Choroid plexus epithelial cell (primary cell): ENCODE measurements at regions not wholly inside any gene's neighbourhood (a gene's known extent, or its start where the extent isn't known, plus 50 kb on each side); places are given as distances from the start of the nearest gene placed in this dataset.
A peak's percentile ranks its signal among the peaks of the same experiment; 100 is the strongest.

Source experiments
- DNase-seq: peaks from one replicate; pipeline ENCODE4 v3.0.0-alpha.2; 2010; ENCODE audit warnings: low read depth
- H3K4me3 ChIP-seq: 2 replicates; pipeline ENCODE4 v1.5.1; 2011; ENCODE audit warnings: low read depth, mild to moderate bottlenecking, control low read depth, low read length, moderate library complexity
- CTCF ChIP-seq: conservative IDR thresholded peaks from 2 replicates; pipeline ENCODE4 v1.5.1; 2011; ENCODE audit warnings: low read depth, mild to moderate bottlenecking, control low read depth, inconsistent platforms, low read length, moderate library complexity

- no peak for TF ChIP-seq CTCF
- no peak for DNase-seq
- H3K4me3 ChIP-seq = no peak overlapping the region
Measured at GRCh38 chr10:21144047-21144446, 246.9 kb upstream of the NEBL start.

GRCh38 chr10:21141946-21142492, 244.9 kb upstream of the NEBL start:
- no peak for DNase-seq
- TF ChIP-seq CTCF = no peak
- no peak overlapping the region for H3K4me3 ChIP-seq

GRCh38 chr10:21138769-21139340, 241.7 kb upstream of the NEBL start:
- TF ChIP-seq CTCF = no peak
- DNase-seq = peak; percentile 29
- no peak overlapping the region for H3K4me3 ChIP-seq

GRCh38 chr10:21135023-21135931, 238.2 kb upstream of the NEBL start:
- DNase-seq = peak; percentile 70
- H3K4me3 ChIP-seq = no peak overlapping the region
- no peak for TF ChIP-seq CTCF

- no peak overlapping the region for H3K4me3 ChIP-seq
- DNase-seq = no peak
- no peak for TF ChIP-seq CTCF
Measured at GRCh38 chr10:21134645-21135022, 237.5 kb upstream of the NEBL start.

- DNase-seq = no peak
- TF ChIP-seq CTCF = no peak
- no peak overlapping the region for H3K4me3 ChIP-seq
Measured at GRCh38 chr10:21130683-21131442, 233.8 kb upstream of the NEBL start.
